ENCODE measurements at regions not wholly inside any gene's neighbourhood (a gene's known extent, or its start where the extent isn't known, plus 50 kb on each side); places are given as distances from the start of the nearest gene placed in this dataset.

DNA sequence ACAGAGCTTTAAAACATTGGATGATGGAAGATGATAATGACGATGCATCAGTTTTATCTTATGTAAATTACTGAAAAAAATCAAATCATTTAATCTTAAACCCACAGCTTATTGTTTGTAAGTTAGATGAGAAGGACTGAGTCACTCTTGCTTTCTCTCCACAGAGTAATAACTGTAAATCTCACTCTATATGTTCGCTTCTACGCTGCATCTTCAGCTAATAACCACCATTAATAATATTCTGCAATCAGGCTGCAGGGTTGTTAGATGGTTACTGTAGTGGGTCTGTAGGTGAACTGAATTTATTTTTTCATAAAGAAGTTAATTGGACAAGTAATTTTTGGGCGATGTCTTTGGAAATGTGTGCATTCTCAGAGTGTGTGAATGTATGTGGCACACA, 260.0 kb downstream of the FAT3 start:
- DNase-seq: no peak

DNA sequence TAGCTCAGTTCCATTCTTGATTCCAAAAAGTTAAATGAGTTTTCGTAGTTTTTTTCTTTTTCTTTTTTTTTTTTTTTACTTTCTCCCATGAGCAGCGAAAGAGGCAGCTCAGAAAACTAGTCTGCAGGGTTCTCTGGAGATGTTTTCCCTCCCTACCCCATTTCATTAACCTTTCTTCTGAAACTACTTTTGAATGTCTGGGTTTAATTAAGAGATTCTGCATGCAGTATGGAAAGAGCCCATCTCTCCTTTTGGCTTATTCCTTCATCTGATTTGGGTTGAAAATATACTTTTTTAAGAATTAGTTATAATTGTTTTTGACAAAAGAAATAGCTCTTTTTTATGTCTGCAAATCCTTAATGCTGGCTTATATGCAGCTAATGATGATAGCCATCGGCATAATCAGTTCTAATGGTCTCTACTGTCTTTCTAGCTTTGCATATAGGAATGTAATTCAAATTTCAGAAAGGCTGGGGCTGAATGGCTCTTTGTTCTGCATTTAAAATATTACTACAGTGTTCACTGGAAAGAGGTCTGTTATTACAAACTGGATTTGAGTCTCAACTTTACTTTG, 265.3 kb downstream of the FAT3 start:
- no peak for DNase-seq

DNA sequence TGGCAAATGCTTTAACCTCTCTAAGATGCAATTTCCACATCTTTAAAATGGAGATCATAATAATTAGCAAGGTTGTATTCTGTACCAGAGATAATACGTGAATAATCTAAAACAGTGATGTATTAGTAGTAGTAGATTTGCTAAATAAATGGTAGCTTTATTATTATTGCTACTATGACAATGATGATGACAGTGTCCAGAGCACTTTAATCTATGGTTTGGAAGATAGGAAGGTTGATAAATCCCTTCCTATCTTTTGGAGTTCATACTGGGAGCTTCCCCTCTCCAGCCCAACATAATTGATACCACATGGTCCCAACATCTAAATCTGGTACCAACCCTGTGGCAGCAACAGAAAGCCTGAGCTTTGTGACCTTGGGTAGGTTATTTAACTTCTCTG, 267.8 kb downstream of the FAT3 start:
- DNase-seq: no peak

DNA sequence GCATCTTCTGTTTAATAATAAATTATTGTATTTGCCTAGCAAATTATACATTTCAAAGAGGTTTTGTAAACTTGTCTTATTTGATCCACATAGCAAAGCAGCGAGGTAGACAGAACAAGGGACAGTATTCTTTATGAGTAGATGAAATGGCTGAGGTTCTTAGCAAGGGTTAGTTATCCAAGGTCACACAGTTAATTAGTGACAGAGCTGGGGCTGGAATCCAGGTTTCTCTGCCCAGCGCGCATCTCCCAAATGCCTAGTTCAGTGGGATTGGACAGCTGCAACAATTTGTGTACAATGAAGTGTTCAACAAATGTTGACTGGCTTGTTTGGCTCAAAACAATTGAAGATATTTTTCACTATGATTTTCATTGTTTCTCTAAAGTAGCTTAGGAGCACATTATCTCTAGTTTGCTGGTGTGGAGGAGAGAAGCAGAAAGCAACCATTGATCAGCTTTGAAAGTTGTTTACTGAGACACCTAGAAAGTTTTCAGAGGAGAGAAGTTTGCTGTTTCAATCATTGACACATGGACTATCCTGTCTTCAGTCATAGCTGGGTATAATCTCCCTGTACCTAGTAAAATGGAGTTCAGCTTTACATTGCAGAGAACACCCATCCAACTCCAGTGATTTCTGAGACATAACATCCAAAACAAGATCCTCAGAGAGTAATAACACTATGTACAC, 270.6 kb downstream of the FAT3 start:
- DNase-seq: no peak

DNA sequence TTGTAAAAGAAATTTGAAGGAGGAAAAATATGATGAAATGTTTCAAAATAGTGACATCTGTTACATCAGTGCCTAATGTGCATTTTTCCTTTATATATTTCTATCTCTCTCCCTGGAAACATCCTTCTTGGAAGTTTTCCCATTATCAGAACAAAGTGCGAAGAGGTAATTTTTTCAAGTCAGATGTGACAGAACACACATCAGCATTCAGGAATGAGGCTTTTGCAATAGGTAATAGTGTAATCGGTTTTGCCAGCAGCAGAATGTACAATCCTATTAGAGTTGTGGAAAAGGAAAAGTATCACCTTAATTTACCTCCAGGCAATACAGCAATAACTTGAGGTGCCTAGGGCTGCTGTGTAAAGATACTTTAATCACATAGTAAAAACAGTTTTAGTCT, 275.8 kb downstream of the FAT3 start:
- DNase-seq: no peak

DNA sequence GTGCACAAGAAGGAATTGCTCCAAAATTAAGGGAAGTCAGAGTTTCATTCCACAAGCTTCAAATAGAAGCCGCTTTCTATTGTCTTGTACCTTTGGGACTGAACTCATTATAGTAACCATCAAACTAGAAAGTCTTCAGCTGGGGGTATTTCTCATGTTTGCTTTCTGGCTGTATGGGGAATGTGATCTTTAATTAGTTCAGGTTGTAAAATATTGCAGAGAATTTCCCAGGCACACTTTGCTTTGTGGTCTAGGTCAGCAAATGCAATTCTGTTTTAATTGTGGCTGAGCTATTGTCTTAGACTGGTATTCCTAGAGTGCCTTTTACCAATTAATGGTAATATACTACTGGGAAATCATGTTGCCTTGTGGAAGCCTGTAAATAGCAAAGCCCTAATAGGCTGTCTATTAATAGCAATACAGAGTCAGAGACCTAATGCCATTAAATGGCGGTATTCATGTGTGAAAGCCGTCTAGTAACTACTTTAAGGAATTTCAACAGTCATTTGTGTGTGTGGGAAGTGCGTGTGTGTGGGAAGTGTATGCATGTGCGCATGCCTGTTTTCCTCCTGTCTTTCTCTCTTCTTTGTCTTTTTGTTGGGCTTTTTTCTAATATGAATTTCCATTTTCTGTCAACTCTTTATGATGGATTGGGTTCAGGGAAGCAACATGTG, 276.6 kb downstream of the FAT3 start:
- DNase-seq: no peak

DNA sequence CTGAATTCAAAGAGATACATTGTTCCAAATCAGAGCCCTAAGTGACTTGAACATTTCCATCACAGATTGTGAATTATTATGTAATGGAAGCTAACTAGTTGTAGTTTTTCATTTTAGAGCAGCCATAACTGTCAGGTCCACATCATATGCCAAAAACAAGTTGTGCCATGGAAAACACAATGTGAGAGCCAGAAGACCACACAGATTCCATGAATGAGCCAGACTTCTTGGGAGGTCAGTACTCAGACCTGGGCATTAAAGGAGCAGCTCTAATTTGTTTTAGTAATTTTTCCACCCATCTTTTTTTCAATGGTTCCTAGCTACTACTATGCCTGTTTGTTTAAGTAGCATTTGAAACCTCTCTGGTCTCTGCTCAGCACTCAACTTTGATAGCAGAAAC, 279.4 kb downstream of the FAT3 start:
- no peak for DNase-seq

DNA sequence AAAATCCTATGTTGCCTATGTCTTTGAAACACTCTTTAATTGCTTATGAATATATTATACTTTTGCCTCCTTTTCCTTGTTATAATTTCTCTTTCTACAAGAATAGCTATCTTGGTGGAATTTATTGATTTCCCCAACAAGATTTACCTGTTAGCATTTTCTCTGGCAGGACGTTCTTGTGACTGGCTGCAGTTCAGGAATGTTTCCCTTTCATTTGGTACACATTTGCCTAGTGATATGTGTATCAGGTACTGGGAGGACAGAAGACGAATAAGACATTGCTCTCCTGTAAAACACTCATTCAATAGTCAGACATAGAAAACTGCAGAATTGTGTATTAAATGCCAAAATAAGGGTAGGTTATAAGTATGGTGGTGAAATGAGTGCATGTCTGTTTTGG, 279.9 kb downstream of the FAT3 start:
- no peak for DNase-seq

DNA sequence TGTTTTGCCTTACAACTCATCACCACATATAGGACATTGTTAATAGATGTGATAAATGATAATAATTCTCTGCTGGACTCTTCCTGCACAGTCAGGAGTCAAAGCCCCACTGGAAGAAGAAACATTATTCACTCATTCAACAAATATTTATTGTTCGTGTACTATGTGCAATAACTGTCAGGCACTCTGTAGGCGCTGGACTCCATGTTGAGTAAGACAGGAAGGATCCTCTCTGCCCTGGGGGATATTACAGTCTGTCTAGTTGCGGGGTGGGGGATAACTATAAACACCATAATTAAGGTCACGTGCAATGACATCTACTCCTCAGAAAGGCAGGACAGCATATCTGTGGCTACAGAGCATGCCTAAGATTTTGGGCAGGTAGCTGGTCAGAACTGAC, 281.1 kb downstream of the FAT3 start:
- DNase-seq: no peak

DNA sequence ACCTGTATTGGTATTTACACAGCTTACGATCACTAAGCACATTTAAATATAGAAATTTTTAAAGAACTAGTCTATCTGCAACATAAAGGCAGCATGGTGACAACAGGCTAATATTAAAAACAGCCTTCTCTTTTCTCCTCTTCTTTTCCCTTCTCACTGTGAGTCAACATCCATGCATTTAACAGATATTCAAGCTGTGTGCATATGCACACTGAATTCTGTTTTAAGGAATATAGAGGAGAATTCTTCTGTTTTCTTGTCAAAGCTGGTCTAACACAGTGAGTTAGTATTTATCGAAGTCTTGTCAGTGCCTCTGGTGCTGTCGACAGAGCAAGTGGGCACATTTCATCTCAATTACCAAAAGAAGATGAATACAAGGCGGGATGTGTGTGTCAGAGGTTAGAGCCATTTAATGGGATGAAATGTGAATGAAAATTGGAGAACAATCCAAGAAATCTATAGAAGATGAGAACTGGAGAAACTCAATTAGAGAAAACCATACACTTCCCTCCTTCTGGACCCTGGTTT, 282.3 kb downstream of the FAT3 start:
- DNase-seq: no peak

DNA sequence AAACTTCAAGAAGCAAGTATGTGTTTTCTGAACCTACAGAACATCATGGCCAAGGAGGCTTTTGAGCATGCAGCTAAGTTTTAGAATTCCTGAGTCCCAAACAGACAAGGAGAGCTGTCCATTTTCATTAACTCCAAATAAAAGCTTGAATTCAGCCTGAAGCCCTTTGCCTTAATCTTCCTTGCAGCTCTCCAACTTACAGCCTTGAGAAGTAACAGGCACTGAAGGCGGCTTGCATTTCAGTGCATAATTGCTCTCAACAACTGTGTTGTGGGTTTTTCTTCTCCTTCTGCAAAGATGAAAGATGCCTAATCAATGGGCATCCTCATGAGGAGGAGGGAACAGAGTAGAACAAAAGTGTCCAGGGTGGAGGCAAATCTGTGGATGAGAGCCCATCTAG, 286.0 kb downstream of the FAT3 start:
- no peak for DNase-seq

DNA sequence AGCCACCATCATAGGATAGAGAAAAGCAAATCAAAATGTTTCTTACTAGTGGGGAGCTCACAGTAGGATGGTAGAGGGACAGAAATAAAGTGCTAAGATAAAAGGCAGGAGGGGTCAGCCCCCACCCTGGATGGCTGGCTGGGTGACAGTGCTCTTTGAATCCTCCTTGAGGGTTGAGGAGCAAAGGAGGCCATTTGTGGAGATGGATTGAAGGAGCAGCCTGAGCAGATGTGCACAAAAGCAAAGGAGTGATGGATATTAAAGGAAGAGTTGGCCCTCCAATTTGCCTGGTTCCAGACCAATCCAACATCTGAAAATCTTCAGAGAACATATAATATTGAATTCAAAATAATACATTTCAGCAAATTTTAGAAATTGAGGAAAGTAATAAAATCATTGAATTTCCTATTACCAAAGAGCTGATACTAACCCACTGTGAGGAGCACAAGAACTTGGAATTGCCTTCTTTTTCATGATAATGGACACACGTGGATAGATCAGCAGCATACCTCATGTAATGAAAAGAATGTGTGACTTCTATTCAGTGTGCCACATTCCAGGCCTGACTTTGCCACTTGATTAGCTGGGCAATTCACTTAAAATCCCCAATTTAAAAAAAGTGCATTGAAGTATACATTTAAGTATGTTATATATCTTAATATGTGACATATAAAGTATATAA, 287.0 kb downstream of the FAT3 start:
- no peak for DNase-seq

DNA sequence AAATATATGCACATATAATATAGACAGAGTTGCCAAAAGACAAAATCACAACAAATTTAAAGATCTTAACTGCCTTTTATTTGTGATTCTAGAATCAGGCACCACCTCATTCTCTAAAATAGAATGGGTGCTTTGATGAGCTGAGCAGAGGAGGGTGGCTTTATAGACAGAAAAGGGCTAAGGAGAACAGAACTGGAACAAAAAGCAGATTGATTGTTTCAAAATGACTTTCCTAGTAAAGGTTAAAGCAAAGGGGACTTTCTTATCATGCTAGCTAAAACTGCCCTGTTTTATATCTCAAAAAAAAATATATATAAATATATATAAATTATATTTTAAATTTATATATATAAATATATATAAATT, 287.6 kb downstream of the FAT3 start:
- DNase-seq: no peak

DNA sequence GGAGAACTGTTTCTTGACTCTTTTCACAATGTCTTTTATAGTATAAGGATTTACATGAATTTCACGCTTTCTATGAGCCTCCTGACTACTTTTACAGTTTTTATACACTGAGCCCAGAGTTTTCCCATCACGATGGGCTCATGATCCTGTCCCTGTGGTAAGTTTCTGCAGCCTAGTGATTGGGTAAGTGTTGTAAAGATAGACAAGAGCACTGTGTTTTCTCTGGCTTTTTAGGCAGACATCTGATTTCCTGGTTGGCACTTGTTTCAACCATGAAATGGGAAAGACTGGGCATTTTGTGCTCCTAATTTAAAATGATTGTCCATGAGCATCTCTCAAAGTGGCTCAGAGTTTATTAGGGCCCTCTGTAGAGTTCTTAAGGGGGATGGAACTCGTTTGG, 299.0 kb downstream of the FAT3 start:
- no peak for DNase-seq

DNA sequence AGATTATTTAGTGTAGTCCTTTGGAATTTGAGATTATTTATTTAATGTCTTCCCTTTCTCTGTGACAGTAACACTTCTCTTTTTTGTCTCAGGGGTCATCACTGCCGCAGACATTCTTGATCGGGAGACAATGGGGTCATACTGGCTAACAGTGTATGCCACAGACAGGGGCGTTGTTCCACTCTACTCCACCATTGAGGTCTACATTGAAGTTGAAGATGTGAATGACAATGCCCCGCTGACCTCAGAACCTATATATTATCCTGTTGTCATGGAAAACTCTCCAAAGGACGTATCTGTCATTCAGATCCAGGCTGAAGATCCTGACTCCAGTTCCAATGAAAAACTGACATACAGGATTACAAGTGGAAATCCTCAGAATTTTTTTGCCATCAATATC, 299.9 kb downstream of the FAT3 start:
- no peak for DNase-seq

DNA sequence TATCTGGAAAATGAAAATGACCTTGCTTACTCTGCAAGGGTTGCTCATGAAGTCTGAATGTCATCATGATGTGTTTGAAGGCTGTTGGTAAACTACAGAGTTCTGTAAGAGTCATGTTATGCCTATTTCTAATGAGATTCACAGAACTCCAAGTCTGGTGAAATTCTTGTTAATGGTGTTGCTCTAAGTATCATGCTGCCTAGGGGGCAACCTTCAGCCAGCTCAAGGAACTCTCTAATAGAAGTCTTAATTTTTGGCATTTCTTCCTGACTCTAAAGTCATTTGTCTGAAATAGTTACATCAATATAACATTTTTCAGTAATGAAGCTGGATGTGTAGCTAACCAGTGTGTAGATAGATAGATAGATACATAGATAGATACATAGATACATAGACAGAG, 302.8 kb downstream of the FAT3 start:
- DNase-seq: no peak

DNA sequence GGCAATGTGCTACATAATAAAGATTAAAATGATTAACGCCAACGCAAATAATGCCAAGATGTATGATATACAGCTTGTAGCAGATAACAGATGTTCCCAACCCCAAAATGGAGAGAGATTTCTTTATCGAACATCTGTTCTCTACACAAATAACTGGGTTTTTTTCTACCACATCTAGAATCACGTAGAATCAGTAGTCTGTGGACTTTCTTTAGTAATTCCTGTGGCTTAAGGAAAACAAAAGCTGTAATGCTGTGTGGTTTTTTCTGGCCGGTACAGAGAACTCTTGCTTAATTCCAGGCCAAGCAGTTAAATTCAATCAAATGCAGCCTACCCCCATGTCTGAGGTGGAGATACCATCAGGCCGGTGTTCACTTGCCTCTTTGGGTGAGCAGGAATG, 303.4 kb downstream of the FAT3 start:
- DNase-seq: no peak

DNA sequence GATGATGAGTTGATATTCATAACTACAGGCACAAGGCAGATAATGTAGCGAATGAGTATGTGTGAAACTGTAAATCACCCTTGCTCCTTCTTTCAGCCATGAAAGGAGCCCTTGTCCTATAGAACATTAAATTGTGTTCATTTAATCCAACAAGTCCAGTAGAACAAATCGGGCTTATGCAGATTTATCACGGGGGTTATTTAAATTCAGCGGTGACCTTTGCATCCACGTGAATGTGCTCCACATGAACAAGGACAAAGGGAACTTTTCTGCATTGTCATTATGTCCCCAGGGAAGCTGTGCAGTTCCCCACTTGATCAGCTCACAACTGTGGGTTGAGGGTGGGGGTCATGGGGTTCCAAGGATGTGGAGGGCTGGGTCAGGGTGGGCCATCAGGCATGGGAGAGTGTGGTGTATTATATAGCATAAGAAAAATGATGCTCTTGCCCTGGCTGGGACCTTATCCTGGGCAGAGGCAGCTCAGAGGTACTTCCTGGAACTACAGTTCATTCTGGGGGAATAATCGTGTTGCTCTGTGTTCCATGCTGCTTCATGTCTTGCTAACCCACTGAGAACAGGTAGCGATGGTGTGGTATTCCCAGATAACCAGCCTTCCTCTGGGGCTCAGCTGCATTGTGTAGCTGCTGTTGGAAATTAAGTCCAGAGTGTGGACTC, 306.6 kb downstream of the FAT3 start:
- no peak for DNase-seq

DNA sequence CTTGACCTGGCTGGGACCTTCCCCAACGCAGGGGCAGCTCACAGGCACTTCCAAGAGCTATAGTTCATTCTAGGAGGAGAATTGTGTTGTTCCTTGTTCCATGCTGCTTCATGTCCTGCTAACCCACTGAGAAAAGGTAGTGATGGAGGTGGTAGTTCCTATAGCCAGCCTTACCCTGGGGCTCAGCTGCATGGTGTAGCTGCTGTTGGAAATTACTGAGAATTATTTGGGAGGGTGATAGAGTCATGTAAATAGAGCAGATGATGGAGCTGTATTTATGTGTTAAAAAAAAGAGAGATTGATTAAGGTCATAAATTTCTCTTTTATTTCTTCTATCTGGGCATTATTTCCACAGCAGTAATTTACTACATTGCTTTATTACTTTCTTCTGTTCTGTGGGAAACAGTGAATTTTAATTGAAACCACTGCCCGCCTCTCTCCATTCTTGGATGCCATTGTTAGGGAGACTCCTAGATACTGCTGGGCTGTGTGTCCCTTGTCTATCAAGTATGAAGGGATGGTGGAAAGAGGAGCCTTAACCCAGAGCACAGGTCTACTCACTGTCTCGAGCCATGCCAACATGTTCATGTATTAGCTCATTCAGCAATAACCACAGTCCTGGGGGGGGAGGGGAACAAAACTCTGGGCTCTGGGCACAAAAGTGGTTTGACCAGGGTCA, 309.2 kb downstream of the FAT3 start:
- DNase-seq: no peak

DNA sequence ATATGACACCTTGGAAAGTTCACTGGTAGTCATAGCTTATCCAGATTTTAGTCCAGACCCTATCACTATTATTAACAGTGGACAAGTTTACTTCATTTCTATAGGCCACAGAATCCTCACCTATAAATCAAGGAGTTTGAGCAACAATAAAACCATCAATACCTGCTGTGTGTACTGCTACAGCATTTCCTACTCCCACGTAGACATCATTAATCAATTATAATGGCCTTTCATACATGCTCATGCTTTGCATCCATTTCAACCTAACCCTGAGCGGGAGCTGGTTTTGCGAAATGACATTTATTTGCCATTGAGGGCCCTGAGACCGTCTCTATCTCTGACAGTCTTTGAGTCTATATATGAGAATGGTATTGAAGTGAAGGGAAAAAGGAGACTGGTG, 312.3 kb downstream of the FAT3 start:
- DNase-seq: no peak

DNA sequence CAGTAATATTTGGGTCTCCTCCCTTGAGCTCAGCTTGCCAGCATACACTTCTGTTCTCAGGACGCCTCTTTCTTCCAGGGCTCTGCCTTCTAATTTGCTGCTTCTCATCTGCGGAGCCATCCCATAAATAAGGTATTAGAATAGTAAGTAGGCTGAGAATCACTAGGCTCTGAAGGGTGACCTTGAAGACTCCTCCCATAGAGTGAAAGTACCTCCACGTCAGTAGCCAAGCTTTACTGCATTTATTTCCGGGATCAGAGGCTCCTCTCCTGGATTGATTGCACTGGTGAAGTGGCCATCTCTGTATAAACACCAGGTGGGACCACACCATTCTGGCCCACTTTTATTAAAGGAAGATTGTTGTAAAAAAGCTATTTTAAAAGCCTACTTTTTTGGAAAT, 315.5 kb downstream of the FAT3 start:
- DNase-seq: no peak

DNA sequence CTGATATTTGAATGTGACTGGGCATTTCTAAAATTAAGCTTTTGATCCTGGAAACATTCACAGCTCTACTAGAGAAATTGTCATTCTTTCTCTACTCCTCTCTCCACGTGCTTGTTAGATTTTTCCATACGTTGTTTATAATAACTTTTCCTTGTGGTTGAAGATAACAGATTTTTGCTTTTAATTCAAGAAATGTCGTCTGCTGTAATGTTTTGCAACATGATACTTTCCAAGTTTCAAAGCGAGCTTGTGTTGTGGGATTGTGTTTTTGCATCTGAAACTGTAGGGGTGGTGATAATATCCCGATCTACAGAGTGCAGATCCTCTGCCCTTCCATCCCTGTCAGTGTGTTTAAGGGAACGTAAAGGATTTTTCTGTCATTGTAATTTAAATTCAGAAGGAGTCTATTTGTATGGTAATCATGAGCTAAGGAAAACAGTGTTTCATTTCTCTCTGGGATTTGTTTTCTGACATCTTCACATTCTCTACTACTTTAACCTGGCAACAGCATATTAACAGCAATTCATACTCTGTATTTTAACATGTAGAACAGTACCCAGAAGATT, 321.4 kb downstream of the FAT3 start:
- DNase-seq: no peak
